HCT116 (cell line): ENCODE measurements at regions not wholly inside any gene's neighbourhood (a gene's known extent, or its start where the extent isn't known, plus 50 kb on each side); places are given as distances from the start of the nearest gene placed in this dataset.
A peak's percentile ranks its signal among the peaks of the same experiment; 100 is the strongest.

Experiments used
- ATAC-seq: fragments of 200-7000 bp; cut with Tn5 transposase; 2 replicates; pipeline ENCODE4 v1.9.1; 2020; ENCODE audit warnings: mild to moderate bottlenecking, moderate library complexity
- BruUV-seq: library from RNA; stranded (reverse); fragments of 400-500 nt; replicated peaks from 2 replicates; lab custom pipeline; 2021; lab: Mats Ljungman, UMichigan
- CTCF ChIA-PET: fragments of 300-600 bp; sonication (Branson Sonifier 250); formaldehyde crosslinking; loops from one replicate; lab custom pipeline; 2021; ENCODE audit warnings: antibody characterized with exemption; lab: Charles Lee
- POLR2A ChIA-PET: fragments of 300-600, 350-600 bp; sonication (Branson Sonifier 250); formaldehyde crosslinking; loops from one replicate; lab custom pipeline; 2021; ENCODE audit warnings: antibody characterized with exemption; lab: Charles Lee
- RAD21 ChIA-PET, 2 experiments: fragments of 300-600 bp; sonication (Branson Sonifier 250); formaldehyde crosslinking; loops; one replicate each; lab custom pipeline; 2023; ENCODE audit warnings: low total read pairs in 2 of 2; ENCODE audit not compliant: uncharacterized antibody in 2 of 2, unreplicated experiment in 2 of 2, low non-redundant PET in 1 of 2; lab: Charles Lee
- DNase-seq: peaks from one replicate; pipeline ENCODE4 v3.0.0-alpha.2; 2010; ENCODE audit warnings: low read depth, low spot score
- H2AFZ ChIP-seq: fragments of 200-600 bp; shearing (Covaris generic), sonication (generic); 2 replicates; pipeline ENCODE4 v1.6.1; 2017; ENCODE audit warnings: low read depth, mixed run types, mixed read lengths, antibody characterized with exemption, low read length; ENCODE audit not compliant: poor library complexity, severe bottlenecking
- H3K27ac ChIP-seq: 2 replicates; pipeline ENCODE4 v1.5.1; 2012; ENCODE audit warnings: low read depth, low read length
- H3K27me3 ChIP-seq: fragments of 200-600 bp; sonication (generic); 2 replicates; pipeline ENCODE4 v1.6.1; 2016; ENCODE audit warnings: mixed run types, low read length, mixed read lengths; ENCODE audit not compliant: insufficient read depth
- H3K36me3 ChIP-seq, 2 experiments: fragments of 200-500 bp in 1 of 2; fragments of 200-600 bp in 1 of 2; sonication (Bioruptor generic) in 1 of 2; sonication (generic) in 1 of 2; 2 replicates each; pipeline versions ENCODE4 v1.5.1 to v1.6.1; 2014 to 2016; ENCODE audit warnings: low read length in 2 of 2, inconsistent platforms in 1 of 2, mixed read lengths in 1 of 2, mixed run types in 1 of 2; ENCODE audit not compliant: insufficient read depth in 2 of 2, control insufficient read depth in 1 of 2
- H3K4me1 ChIP-seq, 2 experiments: fragments of 200-600 bp in 1 of 2; sonication (generic) in 1 of 2; 2 replicates each; pipeline versions ENCODE4 v1.5.1 to v1.6.1; 2012 to 2017; ENCODE audit warnings: low read length in 2 of 2, inconsistent platforms in 1 of 2, mild to moderate bottlenecking in 1 of 2, mixed read lengths in 1 of 2, mixed run types in 1 of 2, moderate library complexity in 1 of 2; ENCODE audit not compliant: insufficient read depth in 2 of 2, control insufficient read depth in 1 of 2
- H3K4me2 ChIP-seq: fragments of 200-600 bp; sonication (generic); 2 replicates; pipeline ENCODE4 v1.6.1; 2017; ENCODE audit warnings: mixed run types, low read length, mixed read lengths
- H3K4me3 ChIP-seq, 2 experiments: fragments of 200-600 bp in 1 of 2; sonication (generic) in 1 of 2; replicated peaks in 1 of 2; 2 replicates each; pipeline ENCODE4 v1.5.1; 2011 to 2016; ENCODE audit warnings: low read length in 2 of 2, control low read depth in 1 of 2, low read depth in 1 of 2, mild to moderate bottlenecking in 1 of 2, mixed read lengths in 1 of 2, mixed run types in 1 of 2
- H3K79me2 ChIP-seq: fragments of 200-600 bp; sonication (generic); 2 replicates; pipeline ENCODE4 v1.6.1; 2017; ENCODE audit warnings: mild to moderate bottlenecking, mixed run types, low read length, moderate library complexity, mixed read lengths; ENCODE audit not compliant: insufficient read depth
- H3K9ac ChIP-seq: fragments of 200-600 bp; sonication (generic); 2 replicates; pipeline ENCODE4 v1.6.1; 2016; ENCODE audit warnings: low read length, mixed read lengths
- H3K9me2 ChIP-seq: fragments of 200-600 bp; sonication (generic), shearing (Covaris generic); 2 replicates; pipeline ENCODE4 v1.6.1; 2017; ENCODE audit warnings: mixed run types, mild to moderate bottlenecking, moderate library complexity; ENCODE audit not compliant: insufficient read depth
- H3K9me3 ChIP-seq, 2 experiments: fragments of 200-500 bp in 1 of 2; fragments of 200-600 bp in 1 of 2; sonication (Bioruptor generic) in 1 of 2; sonication (generic) in 1 of 2; 2 replicates each; pipeline ENCODE4 v1.6.1; 2014 to 2017; ENCODE audit warnings: low read length in 2 of 2, mixed read lengths in 2 of 2, inconsistent platforms in 1 of 2, low read depth in 1 of 2, mild to moderate bottlenecking in 1 of 2, mixed run types in 1 of 2, moderate library complexity in 1 of 2; ENCODE audit not compliant: control insufficient read depth in 1 of 2, insufficient read depth in 1 of 2
- H4K20me1 ChIP-seq: fragments of 200-600 bp; sonication (generic), shearing (Covaris generic); 2 replicates; pipeline ENCODE4 v1.6.1; 2017; ENCODE audit warnings: mixed run types, mild to moderate bottlenecking, moderate library complexity; ENCODE audit not compliant: insufficient read depth
- CBX3 ChIP-seq: IDR thresholded peaks from 2 replicates; pipeline ENCODE4 v1.6.1; 2012; ENCODE audit warnings: low read depth
- CTCF ChIP-seq, 3 experiments: fragments of 200-600 bp in 1 of 3; sonication (generic) in 1 of 3; IDR thresholded peaks in 2 of 3; conservative IDR thresholded peaks in 1 of 3; 2 replicates each; pipeline ENCODE4 v1.5.1; 2012 to 2017; ENCODE audit warnings: low read depth in 2 of 3, low read length in 2 of 3, antibody characterized with exemption in 1 of 3, borderline replicate concordance in 1 of 3, control low read depth in 1 of 3, mild to moderate bottlenecking in 1 of 3, mixed read lengths in 1 of 3, mixed run types in 1 of 3, moderate library complexity in 1 of 3; ENCODE audit not compliant: insufficient read depth in 1 of 3
- EGR1 ChIP-seq: IDR thresholded peaks from 2 replicates; pipeline ENCODE4 v1.6.1; 2012; ENCODE audit warnings: low read depth
- ELF1 ChIP-seq: IDR thresholded peaks from 2 replicates; pipeline ENCODE4 v1.6.1; 2012; ENCODE audit warnings: low read depth, borderline replicate concordance
- EZH2 ChIP-seq: fragments of 200-600 bp; sonication (generic); IDR thresholded peaks from 2 replicates; pipeline ENCODE4 v1.6.1; 2017; ENCODE audit warnings: antibody characterized with exemption, mixed run types
- POLR2AphosphoS5 ChIP-seq: IDR thresholded peaks from 2 replicates; pipeline ENCODE4 v1.6.1; 2011; ENCODE audit warnings: mild to moderate bottlenecking, low read depth, low read length, moderate library complexity
- RAD21 ChIP-seq: IDR thresholded peaks from 2 replicates; pipeline ENCODE4 v1.6.1; 2012; ENCODE audit warnings: low read depth, mild to moderate bottlenecking
- SIN3A ChIP-seq: IDR thresholded peaks from 2 replicates; pipeline ENCODE4 v1.6.1; 2012; ENCODE audit warnings: low read depth
- SP1 ChIP-seq: IDR thresholded peaks from 2 replicates; pipeline ENCODE4 v1.6.1; 2012; ENCODE audit warnings: low read depth
- SRF ChIP-seq: IDR thresholded peaks from 2 replicates; pipeline ENCODE4 v1.6.1; 2012; ENCODE audit warnings: low read depth
- YY1 ChIP-seq: IDR thresholded peaks from 2 replicates; pipeline ENCODE4 v1.6.1; 2011; ENCODE audit warnings: low read length, low read depth, moderate library complexity, mild to moderate bottlenecking; ENCODE audit not compliant: insufficient replicate concordance; ENCODE audit errors: extremely low read depth
- ZFX ChIP-seq: fragments of 450-650 bp; IDR thresholded peaks from 2 replicates; pipeline ENCODE4 v1.6.1; 2017
- intact Hi-C: fragments of 100-400 bp; cut with micrococcal nuclease; formaldehyde crosslinking; loops from 2 replicates; pipeline ENCODE4 v1.10.0; 2022
- TF ChIP-seq, protein P1 (sequence below): IDR thresholded peaks from 2 replicates; pipeline ENCODE4 v1.6.1; 2012; ENCODE audit warnings: low read depth
- TF ChIP-seq, protein P2 (sequence below): IDR thresholded peaks from 2 replicates; pipeline ENCODE4 v1.6.1; 2012
- TF ChIP-seq, protein P3 (sequence below): IDR thresholded peaks from 2 replicates; pipeline ENCODE4 v1.6.1; 2012

GRCh38 chr1:187956975-187957374 is 1128.2 kb downstream of the PLA2G4A start:
- no peaks in the 10 kb centered on the region for H3K9me2 ChIP-seq
- H3K4me1 ChIP-seq: no peaks in the 10 kb centered on the region
- POLR2A ChIA-PET: no interaction called here
- RAD21 ChIA-PET: no interaction called here
- no peaks in the 10 kb centered on the region for H4K20me1 ChIP-seq
- DNase-seq: no peak
- TF ChIP-seq SRF: no peak
- TF ChIP-seq CBX3: no peak
- no peak for TF ChIP-seq EZH2
- TF ChIP-seq SP1: no peak
- no peak for TF ChIP-seq ZFX
- TF ChIP-seq, all 23 proteins: peak for 0
- CTCF ChIA-PET: no interaction called here
- Histone ChIP-seq H3K79me2 (no peaks in the 10 kb centered on the region), H2AFZ (no peak overlapping the region), H3K27me3 (no peaks in the 10 kb centered on the region), H3K36me3 (no peaks in the 10 kb centered on the region), H3K4me3 (no peak overlapping the region), H3K9me3 (no peaks in the 10 kb centered on the region), H3K27ac (no peak overlapping the region), H3K4me2 (no peak overlapping the region), H3K9ac (no peak overlapping the region)
- BruUV-seq: no TSS peak
- no peak for ATAC-seq
- intact Hi-C loops: no loop called here

DNA sequence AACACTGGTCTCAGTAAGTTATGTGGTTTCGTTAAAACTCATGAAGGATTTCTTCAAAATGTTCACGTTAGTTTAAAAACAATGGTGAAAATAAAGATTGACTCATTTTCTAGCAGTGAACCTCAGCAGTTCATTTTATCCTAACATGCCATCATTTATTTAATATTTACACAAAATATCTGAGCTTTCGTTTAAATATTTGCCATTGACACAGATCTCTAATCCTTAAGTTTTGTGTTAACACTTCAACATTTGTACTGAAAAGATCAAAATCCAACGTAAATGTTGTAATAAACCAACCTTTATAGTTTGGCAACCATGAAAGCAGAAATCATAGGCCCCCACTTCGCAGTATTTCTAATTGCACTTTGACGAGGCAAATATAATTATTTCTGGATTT is 1129.5 kb downstream of the PLA2G4A start:
- ChIA-PET CTCF (no interaction called here), RAD21 (no interaction called here)
- intact Hi-C loops: no loop called here
- TF ChIP-seq EGR1 (no peak), CTCF (IDR thresholded peaks at IDR 0.05 in 2 of 3, conservative IDR thresholded peaks at IDR 0.05 in 1 of 3; ENCODE audit: borderline replicate concordance in 1 of 3, insufficient read depth in 1 of 3, low read depth in 2 of 3, low read length in 2 of 3) (no peak), YY1 (no peak), RAD21 (no peak), SP1 (no peak), ELF1 (no peak), POLR2AphosphoS5 (no peak), SIN3A (no peak), EZH2 (no peak)
- TF ChIP-seq, protein P1, sequence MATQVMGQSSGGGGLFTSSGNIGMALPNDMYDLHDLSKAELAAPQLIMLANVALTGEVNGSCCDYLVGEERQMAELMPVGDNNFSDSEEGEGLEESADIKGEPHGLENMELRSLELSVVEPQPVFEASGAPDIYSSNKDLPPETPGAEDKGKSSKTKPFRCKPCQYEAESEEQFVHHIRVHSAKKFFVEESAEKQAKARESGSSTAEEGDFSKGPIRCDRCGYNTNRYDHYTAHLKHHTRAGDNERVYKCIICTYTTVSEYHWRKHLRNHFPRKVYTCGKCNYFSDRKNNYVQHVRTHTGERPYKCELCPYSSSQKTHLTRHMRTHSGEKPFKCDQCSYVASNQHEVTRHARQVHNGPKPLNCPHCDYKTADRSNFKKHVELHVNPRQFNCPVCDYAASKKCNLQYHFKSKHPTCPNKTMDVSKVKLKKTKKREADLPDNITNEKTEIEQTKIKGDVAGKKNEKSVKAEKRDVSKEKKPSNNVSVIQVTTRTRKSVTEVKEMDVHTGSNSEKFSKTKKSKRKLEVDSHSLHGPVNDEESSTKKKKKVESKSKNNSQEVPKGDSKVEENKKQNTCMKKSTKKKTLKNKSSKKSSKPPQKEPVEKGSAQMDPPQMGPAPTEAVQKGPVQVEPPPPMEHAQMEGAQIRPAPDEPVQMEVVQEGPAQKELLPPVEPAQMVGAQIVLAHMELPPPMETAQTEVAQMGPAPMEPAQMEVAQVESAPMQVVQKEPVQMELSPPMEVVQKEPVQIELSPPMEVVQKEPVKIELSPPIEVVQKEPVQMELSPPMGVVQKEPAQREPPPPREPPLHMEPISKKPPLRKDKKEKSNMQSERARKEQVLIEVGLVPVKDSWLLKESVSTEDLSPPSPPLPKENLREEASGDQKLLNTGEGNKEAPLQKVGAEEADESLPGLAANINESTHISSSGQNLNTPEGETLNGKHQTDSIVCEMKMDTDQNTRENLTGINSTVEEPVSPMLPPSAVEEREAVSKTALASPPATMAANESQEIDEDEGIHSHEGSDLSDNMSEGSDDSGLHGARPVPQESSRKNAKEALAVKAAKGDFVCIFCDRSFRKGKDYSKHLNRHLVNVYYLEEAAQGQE: no peak
- TF ChIP-seq, protein P2, sequence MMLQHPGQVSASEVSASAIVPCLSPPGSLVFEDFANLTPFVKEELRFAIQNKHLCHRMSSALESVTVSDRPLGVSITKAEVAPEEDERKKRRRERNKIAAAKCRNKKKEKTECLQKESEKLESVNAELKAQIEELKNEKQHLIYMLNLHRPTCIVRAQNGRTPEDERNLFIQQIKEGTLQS: no peak
- TF ChIP-seq, protein P3, sequence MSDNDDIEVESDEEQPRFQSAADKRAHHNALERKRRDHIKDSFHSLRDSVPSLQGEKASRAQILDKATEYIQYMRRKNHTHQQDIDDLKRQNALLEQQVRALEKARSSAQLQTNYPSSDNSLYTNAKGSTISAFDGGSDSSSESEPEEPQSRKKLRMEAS: no peak

More for the DNA sequence above, 1129.5 kb downstream of the PLA2G4A start:
- no peak overlapping the region for H3K9ac ChIP-seq
- DNase-seq (no peak), ATAC-seq (no peak)
- POLR2A ChIA-PET: no interaction called here
- peak overlapping the region; percentile 68 for H2AFZ ChIP-seq
- no peaks in the 10 kb centered on the region for H3K36me3 ChIP-seq
- H3K4me3 ChIP-seq: no peak overlapping the region
- no peaks in the 10 kb centered on the region for H3K9me3 ChIP-seq
- no peaks in the 10 kb centered on the region for H4K20me1 ChIP-seq
- H3K27me3 ChIP-seq: no peaks in the 10 kb centered on the region
- no peaks in the 10 kb centered on the region for H3K4me1 ChIP-seq
- H3K79me2 ChIP-seq: no peaks in the 10 kb centered on the region
- no peak overlapping the region for H3K4me2 ChIP-seq
- no TSS peak for BruUV-seq
- no peaks in the 10 kb centered on the region for H3K9me2 ChIP-seq
- H3K27ac ChIP-seq: no peak overlapping the region
